ENCODE measurements at regions not wholly inside any gene's neighbourhood (a gene's known extent, or its start where the extent isn't known, plus 50 kb on each side); places are given as distances from the start of the nearest gene placed in this dataset.

DNA sequence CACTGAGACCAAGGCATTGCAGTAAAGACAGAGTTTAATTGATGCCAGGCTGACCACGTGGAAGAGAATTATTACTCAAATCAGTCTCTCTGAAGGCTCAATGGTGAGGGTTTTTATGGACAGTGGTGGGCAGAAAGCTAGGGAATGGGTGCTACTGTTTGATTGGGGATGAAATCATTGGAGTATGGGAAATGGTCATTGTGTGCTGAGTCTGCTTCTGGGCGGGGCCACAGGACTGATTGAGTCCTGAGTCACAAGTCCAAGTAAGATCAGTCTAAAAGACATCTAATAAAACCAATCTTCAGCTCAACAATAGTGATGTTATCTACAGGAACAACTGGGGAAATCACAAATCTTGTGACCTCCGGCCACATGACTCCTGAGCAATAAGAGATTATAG, 868.4 kb downstream of the SORCS3 start:
- Histone ChIP-seq H3K9ac (ENCODE audit: low read length) (no peak overlapping the region), H3K27ac (ENCODE audit: low read length in 2 of 2) (no peak overlapping the region), H4K20me1 (ENCODE audit: control insufficient read depth, insufficient read depth, low read length, poor library complexity, severe bottlenecking) (no peaks in the 10 kb centered on the region), H3K9me3 (ENCODE audit: control extremely low read depth in 1 of 3, control insufficient read depth in 2 of 3, insufficient read depth in 1 of 3, low read length in 2 of 3) (no peaks in the 10 kb centered on the region), H3K36me3 (replicated peaks in 1 of 2; ENCODE audit: control extremely low read depth in 1 of 2, control insufficient read depth in 1 of 2, extremely low read depth in 1 of 2, insufficient read depth in 2 of 2, low read length in 1 of 2) (no peaks in the 10 kb centered on the region), H3K4me2 (replicated peaks; ENCODE audit: low read depth, low read length, poor library complexity, severe bottlenecking) (no peak overlapping the region), H3K4me3 (ENCODE audit: control extremely low read depth in 1 of 5, extremely low read depth in 1 of 5, insufficient read depth in 1 of 5, low read depth in 2 of 5, low read length in 4 of 5) (no peak overlapping the region), H3K4me1 (ENCODE audit: control insufficient read depth in 2 of 2, insufficient read depth in 2 of 2, low read length in 2 of 2) (no peaks in the 10 kb centered on the region), H3K79me2 (ENCODE audit: control insufficient read depth, insufficient read depth, low read length) (no peaks in the 10 kb centered on the region), H2AFZ (ENCODE audit: insufficient read depth, low read depth, low read length, poor library complexity, severe bottlenecking) (no peak overlapping the region), H3K27me3 (replicated peaks in 1 of 4; ENCODE audit: control extremely low read depth in 1 of 4, control insufficient read depth in 3 of 4, insufficient read depth in 4 of 4, low read length in 3 of 4) (no peaks in the 10 kb centered on the region)
- no peak for TF ChIP-seq EZH2 (IDR thresholded peaks at IDR 0.05; ENCODE audit: borderline replicate concordance, insufficient read depth, low read depth, low read length, poor library complexity, severe bottlenecking)
- TF ChIP-seq, protein P1, sequence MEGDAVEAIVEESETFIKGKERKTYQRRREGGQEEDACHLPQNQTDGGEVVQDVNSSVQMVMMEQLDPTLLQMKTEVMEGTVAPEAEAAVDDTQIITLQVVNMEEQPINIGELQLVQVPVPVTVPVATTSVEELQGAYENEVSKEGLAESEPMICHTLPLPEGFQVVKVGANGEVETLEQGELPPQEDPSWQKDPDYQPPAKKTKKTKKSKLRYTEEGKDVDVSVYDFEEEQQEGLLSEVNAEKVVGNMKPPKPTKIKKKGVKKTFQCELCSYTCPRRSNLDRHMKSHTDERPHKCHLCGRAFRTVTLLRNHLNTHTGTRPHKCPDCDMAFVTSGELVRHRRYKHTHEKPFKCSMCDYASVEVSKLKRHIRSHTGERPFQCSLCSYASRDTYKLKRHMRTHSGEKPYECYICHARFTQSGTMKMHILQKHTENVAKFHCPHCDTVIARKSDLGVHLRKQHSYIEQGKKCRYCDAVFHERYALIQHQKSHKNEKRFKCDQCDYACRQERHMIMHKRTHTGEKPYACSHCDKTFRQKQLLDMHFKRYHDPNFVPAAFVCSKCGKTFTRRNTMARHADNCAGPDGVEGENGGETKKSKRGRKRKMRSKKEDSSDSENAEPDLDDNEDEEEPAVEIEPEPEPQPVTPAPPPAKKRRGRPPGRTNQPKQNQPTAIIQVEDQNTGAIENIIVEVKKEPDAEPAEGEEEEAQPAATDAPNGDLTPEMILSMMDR (IDR thresholded peaks at IDR 0.05) = no peak
- no peaks in the 10 kb centered on the region for H3K4me1 Mint-ChIP-seq
- intact Hi-C loops (cut with micrococcal nuclease) = no loop called here
- no peaks in the 10 kb centered on the region for H3K27me3 Mint-ChIP-seq
- no peak overlapping the region for H3K27ac Mint-ChIP-seq
- DNase-seq (no peak), ATAC-seq (ENCODE audit: low read depth) (no peak)
- H3K9me3 Mint-ChIP-seq (ENCODE audit: insufficient read depth) = peaks cover 6% of the 10 kb centered on the region
- CTCF ChIA-PET = no interaction called here
- no peak overlapping the region for H3K4me3 Mint-ChIP-seq
- 83% methylated on average over 1 of the region's 3 CpGs for WGBS (ENCODE audit: insufficient coverage)
- POLR2A ChIA-PET = no interaction called here

DNA sequence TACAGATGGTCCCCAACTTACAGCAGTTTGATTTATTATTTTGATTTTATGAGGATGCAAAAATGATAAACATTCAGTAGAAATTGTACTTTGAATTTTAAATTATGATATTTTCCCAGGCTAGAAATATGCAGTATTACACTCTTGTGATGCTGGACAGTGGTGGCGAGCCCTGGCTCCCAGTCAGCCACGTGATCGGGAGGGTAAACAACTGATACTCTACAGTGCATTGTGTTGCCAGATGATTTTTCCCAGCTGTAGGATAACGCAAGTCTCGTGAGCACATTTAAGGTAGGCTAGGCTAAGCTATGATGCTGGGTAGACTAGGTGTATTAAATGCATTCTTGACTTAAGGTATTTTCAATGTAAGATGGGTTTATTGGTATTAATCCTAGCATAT, 865.2 kb downstream of the SORCS3 start:
- Mint-ChIP-seq H3K4me1 (no peaks in the 10 kb centered on the region), H3K4me3 (no peak overlapping the region), H3K9me3 (ENCODE audit: insufficient read depth) (peaks cover 6% of the 10 kb centered on the region), H3K27me3 (no peaks in the 10 kb centered on the region), H3K27ac (no peak overlapping the region)
- Histone ChIP-seq H4K20me1 (ENCODE audit: control insufficient read depth, insufficient read depth, low read length, poor library complexity, severe bottlenecking) (no peaks in the 10 kb centered on the region), H2AFZ (ENCODE audit: insufficient read depth, low read depth, low read length, poor library complexity, severe bottlenecking) (no peak overlapping the region), H3K4me3 (ENCODE audit: control extremely low read depth in 1 of 5, extremely low read depth in 1 of 5, insufficient read depth in 1 of 5, low read depth in 2 of 5, low read length in 4 of 5) (no peak overlapping the region), H3K27ac (ENCODE audit: low read length in 2 of 2) (no peak overlapping the region), H3K9me3 (ENCODE audit: control extremely low read depth in 1 of 3, control insufficient read depth in 2 of 3, insufficient read depth in 1 of 3, low read length in 2 of 3) (no peaks in the 10 kb centered on the region), H3K4me2 (replicated peaks; ENCODE audit: low read depth, low read length, poor library complexity, severe bottlenecking) (no peak overlapping the region), H3K4me1 (ENCODE audit: control insufficient read depth in 2 of 2, insufficient read depth in 2 of 2, low read length in 2 of 2) (no peaks in the 10 kb centered on the region), H3K27me3 (replicated peaks in 1 of 4; ENCODE audit: control extremely low read depth in 1 of 4, control insufficient read depth in 3 of 4, insufficient read depth in 4 of 4, low read length in 3 of 4) (no peaks in the 10 kb centered on the region), H3K79me2 (ENCODE audit: control insufficient read depth, insufficient read depth, low read length) (no peaks in the 10 kb centered on the region), H3K9ac (ENCODE audit: low read length) (no peak overlapping the region), H3K36me3 (replicated peaks in 1 of 2; ENCODE audit: control extremely low read depth in 1 of 2, control insufficient read depth in 1 of 2, extremely low read depth in 1 of 2, insufficient read depth in 2 of 2, low read length in 1 of 2) (no peaks in the 10 kb centered on the region)
- no peak for DNase-seq
- WGBS (ENCODE audit: insufficient coverage) = 87% methylated on average over 5 of the region's 5 CpGs
- ChIA-PET POLR2A (no interaction called here), CTCF (no interaction called here)
- intact Hi-C loops (cut with micrococcal nuclease) = no loop called here
- no peak for TF ChIP-seq EZH2 (IDR thresholded peaks at IDR 0.05; ENCODE audit: borderline replicate concordance, insufficient read depth, low read depth, low read length, poor library complexity, severe bottlenecking)
- TF ChIP-seq, protein P1 (IDR thresholded peaks at IDR 0.05) = no peak
- ATAC-seq (ENCODE audit: low read depth) = no peak

All from B cell (primary cell).